Stimulated activated naive CD4-positive, alpha-beta T cell (primary cell): ENCODE measurements at regions not wholly inside any gene's neighbourhood (a gene's known extent, or its start where the extent isn't known, plus 50 kb on each side); places are given as distances from the start of the nearest gene placed in this dataset.
"Not testable (repeated sequence)": the region's sequence is repeated elsewhere in the genome, so short reads cannot be mapped to it uniquely, and the experiment has no call there.

ENCODE experiments used
- DNase-seq, 6 experiments: peaks; one replicate each; lab custom pipeline; 2025; lab: John Stamatoyannopoulos, UW

GRCh38 chr10:9900751-9901150 is 1116.9 kb upstream of the CELF2 start:
- no peak for DNase-seq

- no peak for DNase-seq
Measured at GRCh38 chr10:9901971-9902370, 1115.7 kb upstream of the CELF2 start.

GRCh38 chr10:9910446-9910845 is 1107.2 kb upstream of the CELF2 start:
- DNase-seq = no peak

GRCh38 chr10:9911488-9911887 is 1106.2 kb upstream of the CELF2 start:
- no peak for DNase-seq

- no peak for DNase-seq
Measured at GRCh38 chr10:9913876-9914514, 1103.7 kb upstream of the CELF2 start.

- no peak for DNase-seq
Measured at GRCh38 chr10:9921544-9921943, 1096.1 kb upstream of the CELF2 start.

GRCh38 chr10:9922126-9922870 is 1095.4 kb upstream of the CELF2 start:
- no peak for DNase-seq

GRCh38 chr10:9926003-9926402 is 1091.7 kb upstream of the CELF2 start:
- DNase-seq = no peak

- DNase-seq = no peak
Measured at GRCh38 chr10:9926881-9927280, 1090.8 kb upstream of the CELF2 start.

- no peak for DNase-seq
Measured at GRCh38 chr10:9939716-9940115, 1078.0 kb upstream of the CELF2 start.

- DNase-seq = no peak
Measured at GRCh38 chr10:9944690-9945089, 1073.0 kb upstream of the CELF2 start.

- no peak for DNase-seq
Measured at GRCh38 chr10:9950070-9950469, 1067.6 kb upstream of the CELF2 start.

- DNase-seq = no peak
Measured at GRCh38 chr10:9951481-9952257, 1066.0 kb upstream of the CELF2 start.

- DNase-seq = no peak
Measured at GRCh38 chr10:9957351-9957750, 1060.3 kb upstream of the CELF2 start.

- not testable (repeated sequence) for DNase-seq
Measured at GRCh38 chr10:9957876-9958275, 1059.8 kb upstream of the CELF2 start.

GRCh38 chr10:9965341-9965740 is 1052.3 kb upstream of the CELF2 start:
- DNase-seq = no peak

GRCh38 chr10:9986786-9987185 is 1030.9 kb upstream of the CELF2 start:
- DNase-seq = no peak

GRCh38 chr10:9987197-9987596 is 1030.5 kb upstream of the CELF2 start:
- DNase-seq = no peak

GRCh38 chr10:9992661-9993060 is 1025.0 kb upstream of the CELF2 start:
- no peak for DNase-seq

- no peak for DNase-seq
Measured at GRCh38 chr10:9994131-9994530, 1023.5 kb upstream of the CELF2 start.

GRCh38 chr10:9999627-10000026 is 1018.0 kb upstream of the CELF2 start:
- DNase-seq = no peak

GRCh38 chr10:10007957-10008356 is 1009.7 kb upstream of the CELF2 start:
- DNase-seq = no peak

GRCh38 chr10:10010397-10010796 is 1007.3 kb upstream of the CELF2 start:
- no peak for DNase-seq
